ENCODE measurements at regions not wholly inside any gene's neighbourhood (a gene's known extent, or its start where the extent isn't known, plus 50 kb on each side); places are given as distances from the start of the nearest gene placed in this dataset.

GRCh38 chr10:36728626-36729025 lies 396.8 kb upstream of the ANKRD30A start:
- TF ChIP-seq POLR2AphosphoS5 (IDR thresholded peaks at IDR 0.05; ENCODE audit: low read depth, low read length): no peak
- TF ChIP-seq POLR2A (IDR thresholded peaks at IDR 0.05; ENCODE audit: low read depth, low read length): no peak
- no peak for TF ChIP-seq SPI1 (IDR thresholded peaks at IDR 0.05; ENCODE audit: low read depth, low read length)
- TF ChIP-seq TAF1 (IDR thresholded peaks at IDR 0.05; ENCODE audit: low read depth, low read length): no peak
- TF ChIP-seq POU2F2 (IDR thresholded peaks at IDR 0.05; ENCODE audit: low read depth, low read length): no peak

Data from GM12891 (cell line).